GM12878 (cell line): ENCODE measurements at regions not wholly inside any gene's neighbourhood (a gene's known extent, or its start where the extent isn't known, plus 50 kb on each side); places are given as distances from the start of the nearest gene placed in this dataset.

Experiments used
- ATAC-seq: fragments of 200-7000 bp; cut with Tn5 transposase; 3 replicates; pipeline ENCODE4 v1.9.1; 2020; ENCODE audit warnings: mild to moderate bottlenecking, moderate library complexity
- BruUV-seq: library from RNA; stranded (reverse); fragments of 400-500 nt; replicated peaks from 2 replicates; lab custom pipeline; 2021; lab: Mats Ljungman, UMichigan
- CTCF ChIA-PET: fragments of 300-600 bp; sonication (Branson Sonifier 250); formaldehyde crosslinking; extraction: SDS; loops from one replicate; lab custom pipeline; 2021; ENCODE audit warnings: inconsistent platforms; lab: Yijun Ruan, JAX
- POLR2A ChIA-PET: fragments of 350-600 bp; formaldehyde crosslinking; extraction: SDS; loops from one replicate; lab custom pipeline; 2021; ENCODE audit warnings: inconsistent platforms; lab: Charles Lee
- RAD21 ChIA-PET: fragments of 300-600 bp; sonication (Branson Sonifier 250); formaldehyde crosslinking; loops from one replicate; lab custom pipeline; 2023; ENCODE audit warnings: antibody characterized with exemption; ENCODE audit not compliant: unreplicated experiment; lab: Charles Lee
- SMC1A ChIA-PET: fragments of 300-600 bp; sonication (Branson Sonifier 250); formaldehyde crosslinking; loops from one replicate; lab custom pipeline; 2023; ENCODE audit not compliant: unreplicated experiment, uncharacterized antibody; lab: Charles Lee
- DNase-seq: peaks from one replicate; pipeline ENCODE4 v3.0.0-alpha.2; 2011; ENCODE audit warnings: low read depth, low spot score
- FAIRE-seq: peaks from 3 replicates; lab custom pipeline; 2011; peaks lifted over from hg19 to GRCh38; lab: Jason Lieb, UNC
- H2AFZ ChIP-seq: 2 replicates; pipeline ENCODE4 v1.6.0; 2011; ENCODE audit warnings: low read depth, low read length, control low read depth; ENCODE audit not compliant: control insufficient read depth
- H3K27ac ChIP-seq: 2 replicates; pipeline ENCODE4 v1.5.1; 2011; ENCODE audit warnings: control low read depth; ENCODE audit not compliant: control insufficient read depth, insufficient read depth
- H3K27me3 ChIP-seq, 2 experiments: replicated peaks in 1 of 2; 2 replicates each; pipeline versions ENCODE4 v1.6.0 to v1.6.1; 2011; ENCODE audit warnings: low read length in 1 of 2; ENCODE audit not compliant: control insufficient read depth in 2 of 2, insufficient read depth in 2 of 2
- H3K36me3 ChIP-seq, 2 experiments: 2 replicates each; pipeline ENCODE4 v1.5.1; 2011; ENCODE audit warnings: low read length in 1 of 2; ENCODE audit not compliant: control insufficient read depth in 2 of 2, insufficient read depth in 2 of 2
- H3K4me1 ChIP-seq: 2 replicates; pipeline ENCODE4 v1.6.1; 2011; ENCODE audit warnings: mild to moderate bottlenecking, low read length, moderate library complexity, mixed read lengths; ENCODE audit not compliant: control insufficient read depth, insufficient read depth
- H3K4me2 ChIP-seq: 2 replicates; pipeline ENCODE4 v1.6.0; 2011; ENCODE audit warnings: control low read depth; ENCODE audit not compliant: control insufficient read depth, insufficient read depth
- H3K4me3 ChIP-seq: fragments of 200-600 bp; sonication (generic); 2 replicates; pipeline ENCODE4 v1.5.1; 2016
- H3K79me2 ChIP-seq: 2 replicates; pipeline ENCODE4 v1.6.0; 2011; ENCODE audit warnings: low read length; ENCODE audit not compliant: control insufficient read depth, insufficient read depth
- H3K9ac ChIP-seq: 2 replicates; pipeline ENCODE4 v1.8.0; 2011; ENCODE audit warnings: low read length, control low read depth, mixed read lengths; ENCODE audit not compliant: control insufficient read depth, insufficient read depth
- H3K9me3 ChIP-seq: replicated peaks from 3 replicates; pipeline ENCODE4 v1.5.1; 2011; ENCODE audit warnings: mild to moderate bottlenecking, low read length; ENCODE audit not compliant: control insufficient read depth, insufficient read depth
- H4K20me1 ChIP-seq: 2 replicates; pipeline ENCODE4 v1.6.0; 2011; ENCODE audit not compliant: control insufficient read depth, insufficient read depth
- IKZF2 ChIP-seq, 2 experiments: fragments of 450-650 bp; IDR thresholded peaks; 2 replicates each; pipeline ENCODE4 v1.6.1; 2017; ENCODE audit warnings: mild to moderate bottlenecking in 2 of 2, moderate library complexity in 2 of 2
- IRF4 ChIP-seq: IDR thresholded peaks from 2 replicates; pipeline ENCODE4 v1.6.1; 2011; ENCODE audit warnings: low read depth, low read length
- NRF1 ChIP-seq: conservative IDR thresholded peaks from 2 replicates; pipeline ENCODE4 v1.6.1; 2011; ENCODE audit warnings: mild to moderate bottlenecking, low read depth, low read length, improper control_type of control experiment
- PML ChIP-seq: IDR thresholded peaks from 2 replicates; pipeline ENCODE4 v1.6.1; 2012; ENCODE audit warnings: low read length, inconsistent platforms
- RFX5 ChIP-seq: IDR thresholded peaks from 2 replicates; pipeline ENCODE4 v1.6.1; 2011; ENCODE audit warnings: low read depth, low read length, improper control_type of control experiment
- SREBF2 ChIP-seq: IDR thresholded peaks from 2 replicates; pipeline ENCODE4 v1.6.1; 2012; ENCODE audit warnings: mild to moderate bottlenecking, low read length
- SUPT20H ChIP-seq: IDR thresholded peaks from 2 replicates; pipeline ENCODE4 v1.6.1; 2011; ENCODE audit warnings: low read depth, mild to moderate bottlenecking, low read length, moderate library complexity, borderline replicate concordance; ENCODE audit not compliant: control insufficient read depth
- WRNIP1 ChIP-seq: IDR thresholded peaks from 2 replicates; pipeline ENCODE4 v1.6.1; 2011; ENCODE audit warnings: low read depth, low read length, improper control_type of control experiment, borderline replicate concordance
- in situ Hi-C: fragments of 300-500 bp; cut with MboI; formaldehyde crosslinking; loops from 9 replicates; pipeline ENCODE4 v1.14.3; 2018; ENCODE audit warnings: mixed read lengths
- intact Hi-C: fragments of 100-400 bp; cut with micrococcal nuclease; formaldehyde crosslinking; loops from one replicate; pipeline ENCODE4 v1.14.2; 2022; ENCODE audit not compliant: unreplicated experiment
- TF ChIP-seq, protein P1 (sequence below): fragments of 450-650 bp; IDR thresholded peaks from 2 replicates; pipeline ENCODE4 v1.6.1; 2016; ENCODE audit warnings: mild to moderate bottlenecking
- TF ChIP-seq, protein P2 (sequence below): IDR thresholded peaks from 2 replicates; pipeline ENCODE4 v1.6.1; 2012; ENCODE audit warnings: low read depth, low read length, improper control_type of control experiment

DNA sequence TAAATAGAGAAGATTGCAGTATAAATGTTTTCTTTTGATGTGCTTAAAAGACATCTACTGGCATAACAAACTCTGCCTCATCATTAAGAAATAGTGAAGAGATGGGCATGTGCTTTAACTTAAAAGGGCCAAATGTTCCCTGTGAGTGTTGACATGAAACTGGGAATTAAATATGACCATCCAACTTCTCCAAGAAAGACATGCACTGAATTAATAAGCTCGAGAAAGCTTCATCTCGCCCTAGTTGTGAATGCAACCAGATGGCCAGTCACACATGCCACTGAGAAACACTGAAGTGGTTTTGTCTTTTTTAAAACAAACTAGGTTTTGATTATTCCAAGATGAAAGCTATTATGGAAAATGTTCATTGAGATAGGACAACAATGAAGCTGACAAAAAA lies 479.2 kb downstream of the RIT2 start (continued):
- TF ChIP-seq, protein P1, sequence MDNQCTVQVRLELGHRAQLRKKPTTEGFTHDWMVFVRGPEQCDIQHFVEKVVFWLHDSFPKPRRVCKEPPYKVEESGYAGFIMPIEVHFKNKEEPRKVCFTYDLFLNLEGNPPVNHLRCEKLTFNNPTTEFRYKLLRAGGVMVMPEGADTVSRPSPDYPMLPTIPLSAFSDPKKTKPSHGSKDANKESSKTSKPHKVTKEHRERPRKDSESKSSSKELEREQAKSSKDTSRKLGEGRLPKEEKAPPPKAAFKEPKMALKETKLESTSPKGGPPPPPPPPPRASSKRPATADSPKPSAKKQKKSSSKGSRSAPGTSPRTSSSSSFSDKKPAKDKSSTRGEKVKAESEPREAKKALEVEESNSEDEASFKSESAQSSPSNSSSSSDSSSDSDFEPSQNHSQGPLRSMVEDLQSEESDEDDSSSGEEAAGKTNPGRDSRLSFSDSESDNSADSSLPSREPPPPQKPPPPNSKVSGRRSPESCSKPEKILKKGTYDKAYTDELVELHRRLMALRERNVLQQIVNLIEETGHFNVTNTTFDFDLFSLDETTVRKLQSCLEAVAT, result no peak
- TF ChIP-seq IRF4 (no peak), RFX5 (no peak), SUPT20H (no peak)

DNA sequence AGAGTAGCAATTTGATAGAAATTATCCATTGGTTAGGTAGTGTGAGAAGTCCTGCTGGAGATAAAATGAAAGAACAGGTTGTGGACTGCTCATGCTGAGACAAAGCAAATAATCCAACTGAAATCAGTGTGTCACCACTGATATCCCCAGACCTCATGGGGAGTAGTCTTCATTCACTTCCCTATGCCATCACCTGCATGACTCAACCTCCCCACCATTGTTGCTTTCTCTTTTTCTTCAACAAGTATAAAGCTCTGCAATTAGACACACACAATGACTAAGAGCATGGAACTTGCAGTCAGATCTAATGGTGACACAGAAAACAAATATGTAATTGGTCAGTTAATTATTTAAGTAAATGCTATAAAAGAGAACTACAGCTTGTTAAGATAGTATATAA lies 475.3 kb downstream of the RIT2 start:
- Histone ChIP-seq H3K4me1 (no peaks in the 10 kb centered on the region), H3K4me2 (no peak overlapping the region), H3K27ac (no peak overlapping the region), H3K4me3 (no peak overlapping the region), H3K9ac (no peak overlapping the region), H3K79me2 (no peaks in the 10 kb centered on the region), H4K20me1 (no peaks in the 10 kb centered on the region), H3K36me3 (no peaks in the 10 kb centered on the region), H3K27me3 (no peaks in the 10 kb centered on the region), H2AFZ (no peak overlapping the region), H3K9me3 (no peaks in the 10 kb centered on the region)
- ChIA-PET POLR2A (no interaction called here), SMC1A (no interaction called here), CTCF (no interaction called here), RAD21 (no interaction called here)
- ATAC-seq (no peak), DNase-seq (no peak), FAIRE-seq (no peak)
- intact Hi-C loops (no loop called here), in situ Hi-C loops (no loop called here)
- TF ChIP-seq PML (no peak), IKZF2 (IDR thresholded peaks at IDR 0.05) (no peak), SREBF2 (no peak), WRNIP1 (no peak), NRF1 (no peak)
- TF ChIP-seq, protein P2, sequence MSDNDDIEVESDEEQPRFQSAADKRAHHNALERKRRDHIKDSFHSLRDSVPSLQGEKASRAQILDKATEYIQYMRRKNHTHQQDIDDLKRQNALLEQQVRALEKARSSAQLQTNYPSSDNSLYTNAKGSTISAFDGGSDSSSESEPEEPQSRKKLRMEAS, result no peak
- BruUV-seq, result no TSS peak
